Activated naive CD8-positive, alpha-beta T cell treated with anti-CD3 and anti-CD28 coated beads, Interleukin-2, amount 10 ng/mL, durations not matched to agents 7 days and 5 days (primary cell): ENCODE measurements at regions not wholly inside any gene's neighbourhood (a gene's known extent, or its start where the extent isn't known, plus 50 kb on each side); places are given as distances from the start of the nearest gene placed in this dataset.
A peak's percentile ranks its signal among the peaks of the same experiment; 100 is the strongest.
"Not testable (repeated sequence)": the region's sequence is repeated elsewhere in the genome, so short reads cannot be mapped to it uniquely, and the experiment has no call there.

Experiments used
- ATAC-seq: fragments of 150-1000 bp; cut with Tn5 transposase; one replicate; pipeline ENCODE4 v1.10.0; 2021; ENCODE audit warnings: low read depth, moderate library complexity
- POLR2A ChIA-PET: fragments of 350-600 bp; sonication (Branson Sonifier 250); formaldehyde crosslinking; loops from one replicate; lab custom pipeline; 2021; ENCODE audit warnings: antibody characterized with exemption; lab: Charles Lee
- DNase-seq: peaks from one replicate; pipeline ENCODE4 v3.0.0; 2021
- H3K27ac Mint-ChIP-seq: one replicate; pipeline ENCODE4 v1.8.0; 2022; ENCODE audit warnings: mild to moderate bottlenecking, mixed read lengths
- H3K27me3 Mint-ChIP-seq: one replicate; pipeline ENCODE4 v1.8.0; 2022; ENCODE audit warnings: mild to moderate bottlenecking, moderate library complexity, mixed read lengths
- H3K36me3 Mint-ChIP-seq: one replicate; pipeline ENCODE4 v1.8.0; 2021; ENCODE audit warnings: mild to moderate bottlenecking, mixed read lengths
- H3K4me1 Mint-ChIP-seq: one replicate; pipeline ENCODE4 v1.8.0; 2021; ENCODE audit warnings: mixed read lengths
- H3K4me3 Mint-ChIP-seq: one replicate; pipeline ENCODE4 v1.8.0; 2022; ENCODE audit warnings: mild to moderate bottlenecking, moderate library complexity, mixed read lengths
- H3K9me3 Mint-ChIP-seq: one replicate; pipeline ENCODE4 v1.8.0; 2021; ENCODE audit warnings: mixed read lengths

GRCh38 chr2:40027968-40028367 lies 248.9 kb upstream of the THUMPD2 start:
- H3K9me3 Mint-ChIP-seq = no peaks in the 10 kb centered on the region
- no peak overlapping the region for H3K27ac Mint-ChIP-seq
- H3K36me3 Mint-ChIP-seq = no peaks in the 10 kb centered on the region
- peaks cover 2% of the 10 kb centered on the region for H3K27me3 Mint-ChIP-seq
- DNase-seq = no peak
- H3K4me1 Mint-ChIP-seq = no peaks in the 10 kb centered on the region
- no peak for ATAC-seq
- H3K4me3 Mint-ChIP-seq = no peak overlapping the region
- POLR2A ChIA-PET = no interaction called here

DNA sequence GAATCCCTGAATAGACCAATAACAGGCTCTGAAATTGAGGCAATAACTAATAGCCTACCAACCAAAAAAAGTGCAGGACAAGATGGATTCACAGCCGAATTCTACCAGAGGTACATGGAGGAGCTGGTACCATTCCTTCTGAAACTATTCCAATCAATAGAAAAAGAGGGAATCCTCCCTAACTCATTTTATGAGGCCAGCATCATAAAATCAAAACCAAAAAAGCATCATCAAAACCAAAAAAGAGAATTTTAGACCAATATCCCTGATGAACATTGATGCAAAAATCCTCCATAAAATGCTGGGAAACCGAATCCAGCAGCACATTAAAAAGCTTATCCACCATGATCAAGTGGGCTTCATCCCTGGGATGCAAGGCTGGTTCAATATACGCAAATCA lies 246.2 kb upstream of the THUMPD2 start:
- ATAC-seq, H3K36me3 Mint-ChIP-seq, H3K9me3 Mint-ChIP-seq, H3K27ac Mint-ChIP-seq, POLR2A ChIA-PET, H3K4me1 Mint-ChIP-seq, DNase-seq, H3K27me3 Mint-ChIP-seq, H3K4me3 Mint-ChIP-seq: not testable (repeated sequence)

DNA sequence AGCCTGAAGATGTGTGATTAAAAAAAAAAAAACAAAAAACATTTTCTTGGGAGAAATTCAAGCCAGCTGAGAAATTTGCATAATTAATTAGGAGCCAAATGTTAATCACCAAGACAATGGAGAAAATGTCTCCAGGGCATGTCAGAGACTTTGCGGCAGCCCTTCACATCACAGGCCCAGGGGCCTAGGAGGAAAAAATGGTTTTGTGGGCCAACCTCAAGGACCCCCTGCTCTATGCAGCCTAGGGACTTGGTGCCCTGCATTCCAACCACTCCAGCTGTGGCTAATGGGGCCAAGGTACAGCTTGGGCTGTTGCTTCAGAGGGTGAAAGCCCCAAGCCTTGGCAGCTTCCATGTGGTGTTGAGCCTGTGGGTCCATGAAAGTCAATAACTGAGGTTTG lies 241.9 kb upstream of the THUMPD2 start:
- POLR2A ChIA-PET = no interaction called here
- no peaks in the 10 kb centered on the region for H3K36me3 Mint-ChIP-seq
- no peaks in the 10 kb centered on the region for H3K4me1 Mint-ChIP-seq
- ATAC-seq = no peak
- peaks cover 8% of the 10 kb centered on the region for H3K9me3 Mint-ChIP-seq
- no peak for DNase-seq
- H3K27me3 Mint-ChIP-seq = peaks cover 4% of the 10 kb centered on the region
- no peak overlapping the region for H3K4me3 Mint-ChIP-seq
- no peak overlapping the region for H3K27ac Mint-ChIP-seq

- Mint-ChIP-seq H3K9me3 (peaks cover 9% of the 10 kb centered on the region), H3K27me3 (peaks cover 2% of the 10 kb centered on the region), H3K4me3 (no peak overlapping the region), H3K36me3 (no peaks in the 10 kb centered on the region), H3K4me1 (no peaks in the 10 kb centered on the region), H3K27ac (no peak overlapping the region)
- POLR2A ChIA-PET = no interaction called here
- ATAC-seq = no peak
- no peak for DNase-seq
Observed at GRCh38 chr2:40016151-40016885, 237.3 kb upstream of the THUMPD2 start.

DNA sequence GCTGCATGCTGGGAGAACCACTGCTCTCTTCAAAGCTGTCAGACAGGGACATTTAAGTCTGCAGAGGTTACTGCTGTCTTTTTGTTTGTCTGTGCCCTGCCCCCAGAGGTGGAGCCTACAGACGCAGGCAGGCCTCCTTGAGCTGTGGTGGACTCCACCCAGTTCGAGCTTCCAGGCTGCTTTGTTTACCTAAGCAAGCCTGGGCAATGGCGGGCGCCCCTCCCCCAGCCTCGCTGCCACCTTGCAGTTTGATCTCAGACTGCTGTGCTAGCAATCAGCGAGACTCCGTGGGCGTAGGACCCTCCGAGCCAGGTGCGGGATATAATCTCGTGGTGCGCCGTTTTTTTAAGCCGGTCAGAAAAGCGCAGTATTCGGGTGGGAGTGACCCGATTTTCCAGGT lies 234.9 kb upstream of the THUMPD2 start:
- H3K4me1 Mint-ChIP-seq, H3K9me3 Mint-ChIP-seq, H3K27ac Mint-ChIP-seq, POLR2A ChIA-PET, H3K36me3 Mint-ChIP-seq, H3K4me3 Mint-ChIP-seq, DNase-seq, ATAC-seq, H3K27me3 Mint-ChIP-seq: not testable (repeated sequence)

DNA sequence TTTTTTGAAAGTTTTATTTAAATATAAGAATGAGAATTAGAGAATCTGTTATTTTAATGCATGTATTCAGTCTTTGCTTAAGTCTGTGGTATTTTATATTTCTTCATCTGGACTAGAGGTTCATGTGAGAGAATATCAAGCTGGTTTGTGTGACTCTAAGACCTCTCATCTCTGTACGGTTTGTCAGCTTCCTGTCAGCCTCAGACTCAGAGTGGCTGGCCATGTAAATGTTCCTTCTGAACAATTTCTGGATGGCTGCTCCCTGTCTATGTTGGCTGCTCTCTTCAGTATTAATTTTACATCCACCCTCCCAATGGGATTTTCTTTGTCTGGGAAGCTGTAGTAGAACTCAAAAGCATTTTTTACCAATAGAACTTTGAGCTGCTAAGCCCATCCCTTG lies 225.3 kb upstream of the THUMPD2 start:
- DNase-seq = no peak
- POLR2A ChIA-PET = no interaction called here
- no peaks in the 10 kb centered on the region for H3K27me3 Mint-ChIP-seq
- no peaks in the 10 kb centered on the region for H3K36me3 Mint-ChIP-seq
- no peak overlapping the region for H3K4me3 Mint-ChIP-seq
- H3K27ac Mint-ChIP-seq = no peak overlapping the region
- no peak for ATAC-seq
- H3K9me3 Mint-ChIP-seq = no peaks in the 10 kb centered on the region
- H3K4me1 Mint-ChIP-seq = no peaks in the 10 kb centered on the region

- no peak overlapping the region for H3K27ac Mint-ChIP-seq
- POLR2A ChIA-PET = no interaction called here
- H3K9me3 Mint-ChIP-seq = no peaks in the 10 kb centered on the region
- H3K4me1 Mint-ChIP-seq = no peaks in the 10 kb centered on the region
- ATAC-seq (no peak), DNase-seq (no peak)
- H3K4me3 Mint-ChIP-seq = no peak overlapping the region
- H3K36me3 Mint-ChIP-seq = no peaks in the 10 kb centered on the region
- H3K27me3 Mint-ChIP-seq = no peaks in the 10 kb centered on the region
Observed at GRCh38 chr2:40002339-40002738, 223.3 kb upstream of the THUMPD2 start.

- Mint-ChIP-seq H3K36me3 (no peaks in the 10 kb centered on the region), H3K4me3 (no peak overlapping the region), H3K27me3 (no peaks in the 10 kb centered on the region), H3K4me1 (peaks cover 1% of the 10 kb centered on the region), H3K27ac (no peak overlapping the region), H3K9me3 (no peaks in the 10 kb centered on the region)
- POLR2A ChIA-PET = no interaction called here
- DNase-seq (no peak), ATAC-seq (no peak)
Observed at GRCh38 chr2:39999864-40000263, 220.8 kb upstream of the THUMPD2 start.

DNA sequence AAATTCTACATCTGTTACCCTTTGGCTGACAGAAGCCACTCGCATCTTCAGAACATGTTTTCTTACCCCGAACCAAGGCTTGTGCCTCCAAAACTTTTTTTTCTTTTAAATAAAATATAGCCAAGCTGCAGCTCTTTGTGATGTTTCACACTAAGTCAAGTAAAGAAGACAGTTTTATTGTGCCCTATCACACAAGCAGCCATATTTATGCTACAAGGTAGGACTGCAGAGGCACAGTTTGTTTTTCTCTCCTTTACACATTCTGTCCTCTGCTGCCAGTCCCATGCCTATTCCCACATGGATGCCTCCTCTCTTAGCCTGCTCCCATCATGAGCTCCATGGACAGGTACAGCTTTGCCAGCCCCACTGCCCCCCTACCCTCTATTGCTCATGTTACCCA lies 219.6 kb upstream of the THUMPD2 start:
- no peaks in the 10 kb centered on the region for H3K36me3 Mint-ChIP-seq
- H3K4me1 Mint-ChIP-seq = peaks cover 1% of the 10 kb centered on the region
- no peaks in the 10 kb centered on the region for H3K27me3 Mint-ChIP-seq
- no peak overlapping the region for H3K27ac Mint-ChIP-seq
- H3K9me3 Mint-ChIP-seq = no peaks in the 10 kb centered on the region
- ATAC-seq = no peak
- no peak for DNase-seq
- H3K4me3 Mint-ChIP-seq = no peak overlapping the region
- POLR2A ChIA-PET = no interaction called here

DNA sequence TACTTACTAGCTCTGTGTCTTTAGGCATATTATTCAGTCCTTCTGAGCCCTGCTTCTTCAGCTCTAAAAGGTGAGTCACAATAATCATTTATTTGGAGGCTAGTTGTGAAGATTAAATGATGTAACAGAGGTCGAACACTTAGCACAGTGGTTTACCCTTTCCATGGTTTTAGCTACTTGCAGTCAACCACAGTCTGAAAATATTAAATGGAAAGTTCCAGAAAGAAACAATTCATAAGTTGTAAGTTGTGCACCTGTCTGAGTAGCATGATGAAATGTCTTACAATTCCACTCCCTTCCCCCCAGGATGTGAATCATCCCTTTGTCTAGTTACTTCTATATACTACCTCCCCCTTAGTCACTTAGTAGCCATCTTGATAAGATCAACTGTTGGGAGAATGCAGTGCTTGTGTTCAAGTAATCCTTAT lies 217.6 kb upstream of the THUMPD2 start:
- Mint-ChIP-seq H3K36me3 (no peaks in the 10 kb centered on the region), H3K4me1 (peaks cover 1% of the 10 kb centered on the region), H3K27ac (no peak overlapping the region), H3K9me3 (no peaks in the 10 kb centered on the region), H3K27me3 (no peaks in the 10 kb centered on the region), H3K4me3 (no peak overlapping the region)
- DNase-seq (no peak), ATAC-seq (peak; percentile 68)
- POLR2A ChIA-PET = no interaction called here

DNA sequence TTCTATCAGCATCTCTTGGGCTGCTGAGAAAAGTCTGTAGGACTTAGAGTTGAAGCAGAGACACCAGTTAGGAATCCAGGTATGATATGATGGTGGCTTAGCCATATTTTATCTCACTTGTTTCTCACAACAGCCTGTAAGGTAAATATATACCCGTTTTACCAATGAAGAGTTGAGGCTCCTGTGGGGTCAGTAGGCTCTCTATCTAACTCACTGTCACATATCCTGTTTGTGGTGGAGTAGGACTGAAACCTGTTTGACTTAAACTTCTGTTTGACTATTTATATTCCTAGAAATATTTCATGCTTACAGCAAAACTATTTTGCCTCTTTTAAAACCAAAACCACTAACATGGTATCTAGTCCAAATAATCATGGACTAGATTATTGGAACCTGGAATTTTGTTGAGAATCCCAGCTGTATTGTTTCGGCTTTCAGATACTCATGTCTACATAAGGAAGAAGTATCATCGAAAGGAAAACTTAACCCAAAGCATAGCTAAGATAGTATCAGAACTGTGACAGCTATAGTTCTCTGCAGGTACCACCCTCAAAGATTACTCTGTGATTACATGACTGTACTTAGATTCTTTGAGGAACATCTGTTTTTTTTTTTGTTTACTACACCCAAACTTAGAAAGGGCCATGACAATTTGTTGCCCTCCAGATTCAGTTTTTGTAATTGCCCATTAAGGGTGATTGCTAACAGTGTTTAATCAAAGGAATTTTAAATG lies 216.1 kb upstream of the THUMPD2 start:
- Mint-ChIP-seq H3K4me3 (no peak overlapping the region), H3K4me1 (peaks cover 1% of the 10 kb centered on the region), H3K9me3 (no peaks in the 10 kb centered on the region), H3K27ac (no peak overlapping the region), H3K27me3 (no peaks in the 10 kb centered on the region), H3K36me3 (no peaks in the 10 kb centered on the region)
- DNase-seq (no peak), ATAC-seq (no peak)
- POLR2A ChIA-PET = no interaction called here

- POLR2A ChIA-PET = no interaction called here
Observed at GRCh38 chr2:39994151-39994550, 215.1 kb upstream of the THUMPD2 start.

GRCh38 chr2:39991298-39991697 lies 212.2 kb upstream of the THUMPD2 start:
- ATAC-seq = no peak
- Mint-ChIP-seq H3K4me3 (no peak overlapping the region), H3K4me1 (no peaks in the 10 kb centered on the region)

More at GRCh38 chr2:39994151-39994550, 215.1 kb upstream of the THUMPD2 start:
- no peaks in the 10 kb centered on the region for H3K9me3 Mint-ChIP-seq
- H3K27ac Mint-ChIP-seq = no peak overlapping the region
- H3K4me3 Mint-ChIP-seq = no peak overlapping the region
- DNase-seq = no peak
- peaks cover 1% of the 10 kb centered on the region for H3K4me1 Mint-ChIP-seq
- H3K27me3 Mint-ChIP-seq = no peaks in the 10 kb centered on the region
- no peak for ATAC-seq
- no peaks in the 10 kb centered on the region for H3K36me3 Mint-ChIP-seq

DNA sequence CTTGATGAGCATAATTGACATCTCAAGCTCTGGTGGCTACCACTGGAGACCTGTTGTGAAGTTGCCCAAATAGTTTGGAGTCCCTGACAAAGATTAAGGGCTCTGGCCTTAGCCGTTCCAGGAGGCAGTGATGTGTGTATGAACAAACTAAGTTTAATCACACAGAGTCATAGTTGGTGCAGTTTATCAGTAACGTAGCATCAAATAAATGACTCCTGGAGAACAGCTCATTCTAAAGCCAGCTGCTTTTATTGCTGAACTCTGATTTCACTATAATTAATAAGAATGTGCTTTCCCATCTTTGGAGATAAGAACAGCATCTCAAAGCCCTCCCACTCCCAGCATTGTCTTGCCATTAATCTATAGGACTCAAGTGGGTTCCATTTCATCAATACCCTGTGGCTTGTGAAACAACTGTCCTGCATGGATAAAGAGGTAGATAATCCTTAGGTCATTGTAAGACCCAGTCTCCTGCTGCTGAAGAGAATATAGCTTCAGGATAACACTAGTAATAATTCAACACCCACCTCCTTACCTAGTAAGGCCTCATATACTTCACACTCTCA lies 211.4 kb upstream of the THUMPD2 start:
- no peaks in the 10 kb centered on the region for H3K36me3 Mint-ChIP-seq
- DNase-seq (no peak), ATAC-seq (no peak)
- POLR2A ChIA-PET = no interaction called here
- no peak overlapping the region for H3K4me3 Mint-ChIP-seq
- no peak overlapping the region for H3K27ac Mint-ChIP-seq
- H3K27me3 Mint-ChIP-seq = no peaks in the 10 kb centered on the region
- no peaks in the 10 kb centered on the region for H3K9me3 Mint-ChIP-seq
- no peaks in the 10 kb centered on the region for H3K4me1 Mint-ChIP-seq

More at GRCh38 chr2:39991298-39991697, 212.2 kb upstream of the THUMPD2 start:
- Mint-ChIP-seq H3K27ac (no peak overlapping the region), H3K36me3 (no peaks in the 10 kb centered on the region), H3K9me3 (no peaks in the 10 kb centered on the region), H3K27me3 (no peaks in the 10 kb centered on the region)
- POLR2A ChIA-PET = no interaction called here
- DNase-seq = no peak
